Body of pancreas (tissue), 4 donors: ENCODE measurements at regions not wholly inside any gene's neighbourhood (a gene's known extent, or its start where the extent isn't known, plus 50 kb on each side); places are given as distances from the start of the nearest gene placed in this dataset.

Source experiments
- POLR2A ChIP-seq, 3 donors: fragments of 450-650 bp; IDR thresholded peaks; one replicate each; pipeline ENCODE4 v1.6.1; 2016; ENCODE audit warnings: antibody characterized with exemption in 3 of 3, mild to moderate bottlenecking in 2 of 3
- TF ChIP-seq, protein P1 (sequence below), 7 experiments: fragments of 450-650 bp in 4 of 7; fragments of 200-600 bp in 3 of 7; sonication (generic) in 3 of 7; IDR thresholded peaks; one replicate each; pipeline ENCODE4 v1.5.1; 2016 to 2019; ENCODE audit warnings: antibody characterized with exemption in 7 of 7

DNA sequence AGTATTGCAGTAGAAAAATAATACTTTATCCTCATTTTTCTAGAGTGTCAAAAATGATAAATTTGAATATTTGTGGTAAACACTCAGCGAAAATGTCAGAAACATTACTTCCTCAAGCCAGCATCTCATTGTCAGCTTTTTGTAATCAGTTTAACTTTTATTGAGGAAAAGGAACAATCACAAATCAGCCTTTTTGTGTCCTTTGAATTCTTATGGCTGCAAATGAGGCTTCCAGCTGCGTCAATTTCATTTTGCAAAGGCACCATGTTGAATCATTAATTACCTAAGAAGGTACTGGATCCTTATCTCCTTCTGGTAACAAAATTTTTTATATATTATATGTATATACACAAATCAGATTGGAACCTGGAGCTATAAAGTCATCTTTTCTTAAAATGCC is 442.6 kb upstream of the CPEB2 start:
- TF ChIP-seq, protein P1, sequence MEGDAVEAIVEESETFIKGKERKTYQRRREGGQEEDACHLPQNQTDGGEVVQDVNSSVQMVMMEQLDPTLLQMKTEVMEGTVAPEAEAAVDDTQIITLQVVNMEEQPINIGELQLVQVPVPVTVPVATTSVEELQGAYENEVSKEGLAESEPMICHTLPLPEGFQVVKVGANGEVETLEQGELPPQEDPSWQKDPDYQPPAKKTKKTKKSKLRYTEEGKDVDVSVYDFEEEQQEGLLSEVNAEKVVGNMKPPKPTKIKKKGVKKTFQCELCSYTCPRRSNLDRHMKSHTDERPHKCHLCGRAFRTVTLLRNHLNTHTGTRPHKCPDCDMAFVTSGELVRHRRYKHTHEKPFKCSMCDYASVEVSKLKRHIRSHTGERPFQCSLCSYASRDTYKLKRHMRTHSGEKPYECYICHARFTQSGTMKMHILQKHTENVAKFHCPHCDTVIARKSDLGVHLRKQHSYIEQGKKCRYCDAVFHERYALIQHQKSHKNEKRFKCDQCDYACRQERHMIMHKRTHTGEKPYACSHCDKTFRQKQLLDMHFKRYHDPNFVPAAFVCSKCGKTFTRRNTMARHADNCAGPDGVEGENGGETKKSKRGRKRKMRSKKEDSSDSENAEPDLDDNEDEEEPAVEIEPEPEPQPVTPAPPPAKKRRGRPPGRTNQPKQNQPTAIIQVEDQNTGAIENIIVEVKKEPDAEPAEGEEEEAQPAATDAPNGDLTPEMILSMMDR (IDR thresholded peaks at IDR 0.05) = no peak
- TF ChIP-seq POLR2A (IDR thresholded peaks at IDR 0.05) = no peak
